CD4-positive, alpha-beta T cell (primary cell): ENCODE measurements at regions not wholly inside any gene's neighbourhood (a gene's known extent, or its start where the extent isn't known, plus 50 kb on each side); places are given as distances from the start of the nearest gene placed in this dataset.

ENCODE experiments used
- ATAC-seq: fragments of 200-7000 bp; cut with Tn5 transposase; one replicate; pipeline ENCODE4 v1.10.0; 2022; ENCODE audit warnings: mild to moderate bottlenecking; ENCODE audit not compliant: poor library complexity
- CTCF ChIA-PET: fragments of 350-600 bp; sonication (Branson Sonifier 250); formaldehyde crosslinking; loops from one replicate; lab custom pipeline; 2021; ENCODE audit warnings: antibody characterized with exemption, inconsistent platforms; lab: Charles Lee
- POLR2A ChIA-PET: fragments of 350-600 bp; sonication (Branson Sonifier 250); formaldehyde crosslinking; loops from one replicate; lab custom pipeline; 2021; ENCODE audit warnings: antibody characterized with exemption, inconsistent platforms; lab: Charles Lee
- DNase-seq, 14 experiments: peaks; one replicate each; pipeline ENCODE4 v3.0.0-alpha.2; 2013 to 2020; ENCODE audit warnings: mixed read lengths in 2 of 14
- H3K27ac ChIP-seq, 2 donors: one replicate each; pipeline versions ENCODE4 v1.5.1 to v1.7.0; 2013; ENCODE audit warnings: low read length in 2 of 2, low read depth in 1 of 2, mild to moderate bottlenecking in 1 of 2
- H3K27me3 ChIP-seq, 2 experiments: 1 replicate in 1 of 2; 2 replicates in 1 of 2; pipeline versions ENCODE4 v1.6.1 to v1.7.0; 2013; ENCODE audit warnings: low read length in 2 of 2, control low read depth in 1 of 2, mild to moderate bottlenecking in 1 of 2, moderate library complexity in 1 of 2; ENCODE audit not compliant: insufficient read depth in 2 of 2, control insufficient read depth in 1 of 2
- H3K36me3 ChIP-seq: one replicate; pipeline ENCODE4 v1.6.1; 2013; ENCODE audit warnings: low read length, control low read depth; ENCODE audit not compliant: insufficient read depth
- H3K4me1 ChIP-seq: one replicate; pipeline ENCODE4 v1.6.1; 2013; ENCODE audit warnings: low read length, control low read depth; ENCODE audit not compliant: insufficient read depth
- H3K4me3 ChIP-seq: one replicate; pipeline ENCODE4 v1.5.1; 2013; ENCODE audit warnings: mild to moderate bottlenecking, low read length, moderate library complexity
- H3K9me3 ChIP-seq, 2 experiments: 1 replicate in 1 of 2; 2 replicates in 1 of 2; pipeline versions ENCODE4 v1.6.1 to v1.7.0; 2013; ENCODE audit warnings: low read length in 2 of 2, mild to moderate bottlenecking in 2 of 2, control low read depth in 1 of 2, moderate library complexity in 1 of 2; ENCODE audit not compliant: control insufficient read depth in 1 of 2, insufficient read depth in 1 of 2
- H3K27ac Mint-ChIP-seq: one replicate; pipeline ENCODE4 v1.8.0; 2020; ENCODE audit warnings: mixed read lengths
- H3K27me3 Mint-ChIP-seq: one replicate; pipeline ENCODE4 v1.8.0; 2021; ENCODE audit warnings: mixed read lengths
- H3K36me3 Mint-ChIP-seq: one replicate; pipeline ENCODE4 v1.8.0; 2021; ENCODE audit warnings: low read depth, mixed read lengths
- H3K4me1 Mint-ChIP-seq: one replicate; pipeline ENCODE4 v1.8.0; 2021; ENCODE audit warnings: low read depth, mixed read lengths
- H3K4me3 Mint-ChIP-seq: one replicate; pipeline ENCODE4 v1.8.0; 2020; ENCODE audit warnings: mild to moderate bottlenecking, mixed read lengths
- H3K9me3 Mint-ChIP-seq: one replicate; pipeline ENCODE4 v1.8.0; 2020; ENCODE audit warnings: mixed read lengths
- CTCF ChIP-seq: fragments of 200-600 bp; IDR thresholded peaks from one replicate; pipeline ENCODE4 v1.8.0; 2022; ENCODE audit warnings: antibody characterized with exemption, mild to moderate bottlenecking
- intact Hi-C, 2 experiments: fragments of 100-400 bp; cut with DNase I in 1 of 2; cut with micrococcal nuclease in 1 of 2; formaldehyde crosslinking; loops; one replicate each; pipeline versions ENCODE4 v1.15.1 to v1.9.0; 2023 to 2025; cut with DNase I, micrococcal nuclease

DNA sequence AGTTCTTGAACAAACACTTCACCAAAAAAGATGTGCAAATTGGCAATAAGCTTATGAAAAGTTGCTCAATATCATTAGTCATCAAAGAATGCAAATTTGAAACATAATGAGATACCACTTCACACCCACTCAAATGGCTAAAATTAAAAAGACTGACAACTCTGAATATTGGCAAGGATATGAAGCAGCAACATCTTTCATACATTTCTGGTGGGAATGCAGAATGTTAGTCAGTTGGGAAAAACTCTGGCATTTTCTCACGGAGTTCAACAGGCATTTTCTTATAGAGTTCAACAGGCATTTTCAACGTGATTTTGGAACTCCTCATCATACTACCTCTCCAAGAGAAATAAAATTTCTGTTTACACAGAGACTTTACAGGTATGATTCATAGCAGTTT is 297.4 kb upstream of the MAGEC2 start:
- Histone ChIP-seq H3K36me3 (no peaks in the 10 kb centered on the region), H3K27me3 (no peaks in the 10 kb centered on the region), H3K27ac (no peak overlapping the region), H3K9me3 (no peaks in the 10 kb centered on the region), H3K4me1 (no peaks in the 10 kb centered on the region), H3K4me3 (no peak overlapping the region)
- ChIA-PET POLR2A (no interaction called here), CTCF (no interaction called here)
- H3K27ac Mint-ChIP-seq = no peak overlapping the region
- H3K27me3 Mint-ChIP-seq = no peaks in the 10 kb centered on the region
- intact Hi-C loops = no loop called here
- no peak overlapping the region for H3K4me3 Mint-ChIP-seq
- no peak for ATAC-seq
- H3K9me3 Mint-ChIP-seq = no peaks in the 10 kb centered on the region
- no peaks in the 10 kb centered on the region for H3K4me1 Mint-ChIP-seq
- no peaks in the 10 kb centered on the region for H3K36me3 Mint-ChIP-seq
- DNase-seq = no peak
- no peak for TF ChIP-seq CTCF

DNA sequence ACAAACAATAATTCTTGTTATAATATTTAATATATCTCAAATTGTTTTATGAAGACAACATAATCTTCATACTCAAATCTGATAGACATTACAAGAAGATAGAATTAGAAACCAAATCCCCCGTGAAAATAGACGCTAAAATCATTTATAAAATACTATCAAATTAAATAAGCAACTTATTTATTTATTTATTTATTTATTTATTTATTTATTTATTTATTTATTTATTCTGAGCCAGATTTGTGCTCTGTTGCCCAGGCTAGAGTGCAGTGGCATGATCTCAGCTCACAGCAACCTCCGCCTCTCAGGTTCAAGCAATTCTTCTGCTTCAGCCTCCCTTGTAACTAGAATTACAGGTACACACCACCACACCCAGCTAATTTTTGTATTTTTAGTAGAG is 294.9 kb upstream of the MAGEC2 start:
- no peaks in the 10 kb centered on the region for H3K4me1 ChIP-seq
- Mint-ChIP-seq H3K4me1 (no peaks in the 10 kb centered on the region), H3K4me3 (no peak overlapping the region), H3K36me3 (no peaks in the 10 kb centered on the region), H3K27ac (no peak overlapping the region), H3K9me3 (no peaks in the 10 kb centered on the region), H3K27me3 (no peaks in the 10 kb centered on the region)
- no peak for ATAC-seq
- POLR2A ChIA-PET = no interaction called here
- no peaks in the 10 kb centered on the region for H3K9me3 ChIP-seq
- no peak for DNase-seq
- TF ChIP-seq CTCF = no peak
- H3K27me3 ChIP-seq = no peaks in the 10 kb centered on the region
- intact Hi-C loops = no loop called here
- no peaks in the 10 kb centered on the region for H3K36me3 ChIP-seq
- no peak overlapping the region for H3K27ac ChIP-seq
- CTCF ChIA-PET = no interaction called here
- no peak overlapping the region for H3K4me3 ChIP-seq

DNA sequence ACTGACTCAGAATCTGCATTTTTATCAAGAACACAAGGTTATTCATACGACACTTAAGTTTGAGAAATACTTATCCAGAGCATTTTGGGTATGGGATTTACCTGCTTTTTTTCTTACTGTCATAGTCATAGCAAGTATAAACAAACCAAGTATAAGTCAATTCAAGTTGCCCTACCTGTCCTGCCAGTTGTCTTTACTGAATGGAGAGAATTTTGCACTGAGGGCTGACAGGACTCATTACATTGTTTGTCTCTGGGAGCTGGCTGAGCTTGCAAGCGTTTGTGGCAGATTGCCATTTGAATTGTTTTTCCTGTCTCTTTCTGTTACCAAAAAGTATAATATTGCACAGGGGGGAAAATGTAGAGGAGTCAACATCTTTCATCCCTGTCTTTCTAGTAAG is 278.9 kb upstream of the MAGEC2 start:
- H3K36me3 Mint-ChIP-seq = no peaks in the 10 kb centered on the region
- DNase-seq = no peak
- TF ChIP-seq CTCF = no peak
- Histone ChIP-seq H3K36me3 (no peaks in the 10 kb centered on the region), H3K27me3 (no peaks in the 10 kb centered on the region), H3K4me1 (no peaks in the 10 kb centered on the region), H3K27ac (no peak overlapping the region), H3K4me3 (no peak overlapping the region), H3K9me3 (no peaks in the 10 kb centered on the region)
- H3K9me3 Mint-ChIP-seq = peaks cover 6% of the 10 kb centered on the region
- ChIA-PET CTCF (no interaction called here), POLR2A (no interaction called here)
- ATAC-seq = no peak
- no peak overlapping the region for H3K27ac Mint-ChIP-seq
- H3K4me1 Mint-ChIP-seq = no peaks in the 10 kb centered on the region
- intact Hi-C loops = no loop called here
- no peak overlapping the region for H3K4me3 Mint-ChIP-seq
- no peaks in the 10 kb centered on the region for H3K27me3 Mint-ChIP-seq
